ENCODE measurements at regions not wholly inside any gene's neighbourhood (a gene's known extent, or its start where the extent isn't known, plus 50 kb on each side); places are given as distances from the start of the nearest gene placed in this dataset.

- CTCF ChIA-PET, result interaction anchor here (0.6 kb wide), 1 partner anchor 71 kb away, joined by 3 read pairs; no protein-coding TSS in a partner anchor
- no peak overlapping the region for H3K4me2 ChIP-seq
- H3K9ac ChIP-seq, result no peak overlapping the region
- WGBS (ENCODE audit: low lambda C conversion rate), result 95% methylated on average over 1 of the region's 1 CpG
- no peaks in the 10 kb centered on the region for H3K9me2 ChIP-seq
- TF ChIP-seq POLR2AphosphoS5 (IDR thresholded peaks at IDR 0.05; ENCODE audit: low read depth, low read length) (0 out of 2 replicates have a peak, but pooled peaks have one; percentile 16), FOXM1 (IDR thresholded peaks at IDR 0.05; ENCODE audit: low read depth) (0 out of 2 replicates have a peak, but pooled peaks have one; percentile 19), TAF1 (IDR thresholded peaks at IDR 0.05; ENCODE audit: borderline replicate concordance, low read depth, low read length) (no peak), EP300 (IDR thresholded peaks at IDR 0.05; ENCODE audit: borderline replicate concordance in 1 of 2, low read depth in 1 of 2, low read length in 1 of 2) (0 out of 4 replicates have a peak, but pooled peaks of 1 of the 2 experiments have one; percentile 69), MXI1 (IDR thresholded peaks at IDR 0.05; ENCODE audit: low read depth, low read length) (no peak), CHD2 (IDR thresholded peaks at IDR 0.05; ENCODE audit: low read length, partially characterized antibody) (no peak), FOSL2 (IDR thresholded peaks at IDR 0.05; ENCODE audit: borderline replicate concordance, low read depth) (0 out of 2 replicates have a peak, but pooled peaks have one; percentile 7), USF2 (IDR thresholded peaks at IDR 0.05; ENCODE audit: borderline replicate concordance, low read depth, low read length) (no peak), RAD21 (IDR thresholded peaks at IDR 0.05; ENCODE audit: low read length) (no peak), YY1 (IDR thresholded peaks at IDR 0.05; ENCODE audit: low read depth) (no peak), PBX3 (IDR thresholded peaks at IDR 0.05) (peak; percentile 86), TEAD4 (IDR thresholded peaks at IDR 0.05; ENCODE audit: borderline replicate concordance, insufficient read depth) (0 out of 2 replicates have a peak, but pooled peaks have one; percentile 42), MEF2A (IDR thresholded peaks at IDR 0.05; ENCODE audit: borderline replicate concordance, low read depth) (no peak), TCF12 (IDR thresholded peaks at IDR 0.05) (peak; percentile 90), NFIC (IDR thresholded peaks at IDR 0.05; ENCODE audit: borderline replicate concordance) (peak; percentile 69), JUND (IDR thresholded peaks at IDR 0.05) (0 out of 2 replicates have a peak, but pooled peaks have one; percentile 52)
- peaks cover 0 to 36% of the 10 kb centered on the region in 2 experiments; a peak in 2 of 4 replicates for H3K4me1 ChIP-seq (ENCODE audit: control insufficient read depth in 1 of 2, insufficient read depth in 2 of 2, low read depth in 1 of 2, low read length in 1 of 2)
- H3K4me3 ChIP-seq (ENCODE audit: low read depth in 2 of 2, low read length in 1 of 2), result no peak overlapping the region
- H2AFZ ChIP-seq (ENCODE audit: low read depth), result no peak overlapping the region
- H3K27ac ChIP-seq (ENCODE audit: low read depth in 2 of 2, low read length in 1 of 2), result peak overlapping the region; percentile 35 to 98; a peak in 3 of 4 replicates
- H3K36me3 ChIP-seq (replicated peaks in 1 of 2; ENCODE audit: control insufficient read depth in 1 of 2, insufficient read depth in 2 of 2, low read length in 1 of 2), result no peaks in the 10 kb centered on the region
- H3K9me3 ChIP-seq, result no peaks in the 10 kb centered on the region
- DNase-seq, result no peak
- POLR2A ChIA-PET, result no interaction called here
- H3K79me2 ChIP-seq (ENCODE audit: insufficient read depth), result no peaks in the 10 kb centered on the region
- no peaks in the 10 kb centered on the region for H3F3A ChIP-seq (replicated peaks; ENCODE audit: insufficient read depth)
- no peaks in the 10 kb centered on the region for H3K27me3 ChIP-seq (ENCODE audit: insufficient read depth)
- H4K20me1 ChIP-seq (ENCODE audit: insufficient read depth), result no peaks in the 10 kb centered on the region
These were observed 164.5 kb upstream of the S1PR3 start for GRCh38 chr9:88826771-88827181.

- Histone ChIP-seq H3K4me3 (ENCODE audit: low read depth in 2 of 2, low read length in 1 of 2) (no peak overlapping the region), H4K20me1 (ENCODE audit: insufficient read depth) (no peaks in the 10 kb centered on the region), H3K27me3 (ENCODE audit: insufficient read depth) (no peaks in the 10 kb centered on the region), H3F3A (replicated peaks; ENCODE audit: insufficient read depth) (no peaks in the 10 kb centered on the region), H2AFZ (ENCODE audit: low read depth) (no peak overlapping the region), H3K27ac (ENCODE audit: low read depth in 2 of 2, low read length in 1 of 2) (peak overlapping the region in 1 of 2 experiments; percentile 98; a peak in 2 of 4 replicates), H3K79me2 (ENCODE audit: insufficient read depth) (no peaks in the 10 kb centered on the region), H3K9me3 (no peaks in the 10 kb centered on the region), H3K9me2 (no peaks in the 10 kb centered on the region), H3K4me2 (no peak overlapping the region), H3K4me1 (ENCODE audit: control insufficient read depth in 1 of 2, insufficient read depth in 2 of 2, low read depth in 1 of 2, low read length in 1 of 2) (peaks cover 0 to 39% of the 10 kb centered on the region in 2 experiments; a peak in 2 of 4 replicates), H3K9ac (no peak overlapping the region), H3K36me3 (replicated peaks in 1 of 2; ENCODE audit: control insufficient read depth in 1 of 2, insufficient read depth in 2 of 2, low read length in 1 of 2) (no peaks in the 10 kb centered on the region)
- ChIA-PET CTCF (interaction anchor here (0.6 to 1.3 kb wide), 2 partner anchors 13 to 82 kb away, joined by 3 to 5 read pairs; no protein-coding TSS in a partner anchor), POLR2A (interaction anchor here (1.2 kb wide), 1 partner anchor 89 kb away, joined by 3 read pairs; no protein-coding TSS in a partner anchor)
- WGBS (ENCODE audit: low lambda C conversion rate), result 48% methylated on average over 7 of the region's 8 CpGs
- TF ChIP-seq ZBTB33 (IDR thresholded peaks at IDR 0.05; ENCODE audit: borderline replicate concordance, low read depth) (no peak), GATA2 (CRISPR knock-in tag; IDR thresholded peaks at IDR 0.05) (peak; percentile 14; the same call in 1 of the 2 replicates), EP300 (IDR thresholded peaks at IDR 0.05; ENCODE audit: borderline replicate concordance in 1 of 2, low read depth in 1 of 2, low read length in 1 of 2) (peak in 1 of 2 experiments; percentile 68; a peak in 1 of 4 replicates)
- DNase-seq, result peak; percentile 67
These were observed 163.2 kb upstream of the S1PR3 start for GRCh38 chr9:88828018-88828417.
